ENCODE measurements at regions not wholly inside any gene's neighbourhood (a gene's known extent, or its start where the extent isn't known, plus 50 kb on each side); places are given as distances from the start of the nearest gene placed in this dataset.

- no peak for DNase-seq (ENCODE audit: extremely low read depth, insufficient read length)
- Histone ChIP-seq H3K27me3 (replicated peaks; ENCODE audit: control insufficient read depth, insufficient read depth, low read length) (no peaks in the 10 kb centered on the region; the same call in 1 of the 2 replicates), H3K4me3 (replicated peaks; ENCODE audit: low read depth, low read length) (no peak overlapping the region), H3K36me3 (ENCODE audit: control insufficient read depth, insufficient read depth, low read length) (no peaks in the 10 kb centered on the region)
- no peak for TF ChIP-seq CTCF (IDR thresholded peaks at IDR 0.05; ENCODE audit: insufficient read depth, low read length, poor library complexity, severe bottlenecking)
Observed at GRCh38 chr1:34627465-34628240, 127.2 kb upstream of the GJB5 start.

- Histone ChIP-seq H3K4me3 (replicated peaks; ENCODE audit: low read depth, low read length) (no peak overlapping the region), H3K27me3 (replicated peaks; ENCODE audit: control insufficient read depth, insufficient read depth, low read length) (no peaks in the 10 kb centered on the region), H3K36me3 (ENCODE audit: control insufficient read depth, insufficient read depth, low read length) (no peaks in the 10 kb centered on the region)
- DNase-seq (ENCODE audit: extremely low read depth, insufficient read length) = no peak
- no peak for TF ChIP-seq CTCF (IDR thresholded peaks at IDR 0.05; ENCODE audit: insufficient read depth, low read length, poor library complexity, severe bottlenecking)
Observed at GRCh38 chr1:34631126-34631525, 123.7 kb upstream of the GJB5 start.

GRCh38 chr1:34639701-34640100 lies 115.1 kb upstream of the GJB5 start:
- Histone ChIP-seq H3K27me3 (replicated peaks; ENCODE audit: control insufficient read depth, insufficient read depth, low read length) (no peaks in the 10 kb centered on the region; the same call in 1 of the 2 replicates), H3K4me3 (replicated peaks; ENCODE audit: low read depth, low read length) (no peak overlapping the region), H3K36me3 (ENCODE audit: control insufficient read depth, insufficient read depth, low read length) (no peaks in the 10 kb centered on the region)
- DNase-seq (ENCODE audit: extremely low read depth, insufficient read length) = no peak
- TF ChIP-seq CTCF (IDR thresholded peaks at IDR 0.05; ENCODE audit: insufficient read depth, low read length, poor library complexity, severe bottlenecking) = no peak

GRCh38 chr1:34640654-34641401 lies 114.0 kb upstream of the GJB5 start:
- Histone ChIP-seq H3K36me3 (ENCODE audit: control insufficient read depth, insufficient read depth, low read length) (no peaks in the 10 kb centered on the region), H3K4me3 (replicated peaks; ENCODE audit: low read depth, low read length) (no peak overlapping the region), H3K27me3 (replicated peaks; ENCODE audit: control insufficient read depth, insufficient read depth, low read length) (no peaks in the 10 kb centered on the region; the same call in 1 of the 2 replicates)
- no peak for TF ChIP-seq CTCF (IDR thresholded peaks at IDR 0.05; ENCODE audit: insufficient read depth, low read length, poor library complexity, severe bottlenecking)
- no peak for DNase-seq (ENCODE audit: extremely low read depth, insufficient read length)

- peak; percentile 29 for TF ChIP-seq CTCF (IDR thresholded peaks at IDR 0.05; ENCODE audit: insufficient read depth, low read length, poor library complexity, severe bottlenecking)
- Histone ChIP-seq H3K36me3 (ENCODE audit: control insufficient read depth, insufficient read depth, low read length) (no peaks in the 10 kb centered on the region), H3K4me3 (replicated peaks; ENCODE audit: low read depth, low read length) (no peak overlapping the region), H3K27me3 (replicated peaks; ENCODE audit: control insufficient read depth, insufficient read depth, low read length) (peaks cover 2% of the 10 kb centered on the region; the same call in 1 of the 2 replicates)
- no peak for DNase-seq (ENCODE audit: extremely low read depth, insufficient read length)
Observed at GRCh38 chr1:34642679-34643078, 112.2 kb upstream of the GJB5 start.

Measured in GM06990 (cell line).